IMR-90 (cell line): ENCODE measurements at regions not wholly inside any gene's neighbourhood (a gene's known extent, or its start where the extent isn't known, plus 50 kb on each side); places are given as distances from the start of the nearest gene placed in this dataset.

Experiments
- RFX5 ChIP-seq: IDR thresholded peaks from 2 replicates; pipeline ENCODE4 v1.8.0; 2012; ENCODE audit warnings: low read depth, mild to moderate bottlenecking, low read length, moderate library complexity
- TF ChIP-seq, protein P1 (sequence below): conservative IDR thresholded peaks from 2 replicates; pipeline ENCODE4 v1.5.1; 2012; ENCODE audit warnings: mild to moderate bottlenecking, low read depth, low read length, improper control_type of control experiment

- TF ChIP-seq, protein P1, sequence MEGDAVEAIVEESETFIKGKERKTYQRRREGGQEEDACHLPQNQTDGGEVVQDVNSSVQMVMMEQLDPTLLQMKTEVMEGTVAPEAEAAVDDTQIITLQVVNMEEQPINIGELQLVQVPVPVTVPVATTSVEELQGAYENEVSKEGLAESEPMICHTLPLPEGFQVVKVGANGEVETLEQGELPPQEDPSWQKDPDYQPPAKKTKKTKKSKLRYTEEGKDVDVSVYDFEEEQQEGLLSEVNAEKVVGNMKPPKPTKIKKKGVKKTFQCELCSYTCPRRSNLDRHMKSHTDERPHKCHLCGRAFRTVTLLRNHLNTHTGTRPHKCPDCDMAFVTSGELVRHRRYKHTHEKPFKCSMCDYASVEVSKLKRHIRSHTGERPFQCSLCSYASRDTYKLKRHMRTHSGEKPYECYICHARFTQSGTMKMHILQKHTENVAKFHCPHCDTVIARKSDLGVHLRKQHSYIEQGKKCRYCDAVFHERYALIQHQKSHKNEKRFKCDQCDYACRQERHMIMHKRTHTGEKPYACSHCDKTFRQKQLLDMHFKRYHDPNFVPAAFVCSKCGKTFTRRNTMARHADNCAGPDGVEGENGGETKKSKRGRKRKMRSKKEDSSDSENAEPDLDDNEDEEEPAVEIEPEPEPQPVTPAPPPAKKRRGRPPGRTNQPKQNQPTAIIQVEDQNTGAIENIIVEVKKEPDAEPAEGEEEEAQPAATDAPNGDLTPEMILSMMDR: no peak
- TF ChIP-seq RFX5: no peak
Measured at GRCh38 chr10:129122846-129123245, 344.2 kb upstream of the MGMT start.
